Left ventricle myocardium inferior (tissue), 1 donor: ENCODE measurements at regions not wholly inside any gene's neighbourhood (a gene's known extent, or its start where the extent isn't known, plus 50 kb on each side); places are given as distances from the start of the nearest gene placed in this dataset.

Experiments
- DNase-seq: peaks from one replicate; pipeline ENCODE4 v3.0.0-alpha.2; 2020
- H3K27ac ChIP-seq: fragments of 200-600 bp; replicated peaks from 2 replicates; pipeline ENCODE4 v1.8.0; 2021
- H3K27me3 ChIP-seq: fragments of 200-600 bp; 2 replicates; pipeline ENCODE4 v1.8.0; 2021; ENCODE audit warnings: low read depth
- H3K36me3 ChIP-seq: fragments of 200-600 bp; 2 replicates; pipeline ENCODE4 v1.8.0; 2021
- H3K4me1 ChIP-seq: fragments of 200-600 bp; 2 replicates; pipeline ENCODE4 v1.8.0; 2021
- H3K4me3 ChIP-seq: fragments of 200-600 bp; 2 replicates; pipeline ENCODE4 v1.8.0; 2021; ENCODE audit warnings: mild to moderate bottlenecking, moderate library complexity
- H3K9me3 ChIP-seq: fragments of 200-600 bp; replicated peaks from 2 replicates; pipeline ENCODE4 v1.8.0; 2021
- CTCF ChIP-seq: fragments of 200-600 bp; IDR thresholded peaks from 2 replicates; pipeline ENCODE4 v1.8.0; 2021; ENCODE audit warnings: antibody characterized with exemption, mild to moderate bottlenecking, borderline replicate concordance
- intact Hi-C: fragments of 100-400 bp; cut with micrococcal nuclease; formaldehyde crosslinking; loops from one replicate; pipeline ENCODE4 v1.11.0; 2022
- donor health status: DM: no; HTN: yes; CAD: no; lungs with severe emphysema.

- no peaks in the 10 kb centered on the region for H3K36me3 ChIP-seq
- no peak for TF ChIP-seq CTCF
- H3K4me1 ChIP-seq, result peaks cover 5% of the 10 kb centered on the region
- no peak for DNase-seq
- no peaks in the 10 kb centered on the region for H3K27me3 ChIP-seq
- H3K27ac ChIP-seq, result no peak overlapping the region
- H3K9me3 ChIP-seq, result no peaks in the 10 kb centered on the region
- no peak overlapping the region for H3K4me3 ChIP-seq
- intact Hi-C loops, result no loop called here
Measured at GRCh38 chr2:22946553-22946952, 438.4 kb upstream of the KLHL29 start.

GRCh38 chr2:22947741-22948140, 437.2 kb upstream of the KLHL29 start:
- Histone ChIP-seq H3K9me3 (no peaks in the 10 kb centered on the region), H3K4me3 (no peak overlapping the region), H3K27ac (no peak overlapping the region), H3K4me1 (peaks cover 5% of the 10 kb centered on the region), H3K27me3 (no peaks in the 10 kb centered on the region), H3K36me3 (no peaks in the 10 kb centered on the region)
- no peak for TF ChIP-seq CTCF
- intact Hi-C loops, result no loop called here
- DNase-seq, result no peak

DNA sequence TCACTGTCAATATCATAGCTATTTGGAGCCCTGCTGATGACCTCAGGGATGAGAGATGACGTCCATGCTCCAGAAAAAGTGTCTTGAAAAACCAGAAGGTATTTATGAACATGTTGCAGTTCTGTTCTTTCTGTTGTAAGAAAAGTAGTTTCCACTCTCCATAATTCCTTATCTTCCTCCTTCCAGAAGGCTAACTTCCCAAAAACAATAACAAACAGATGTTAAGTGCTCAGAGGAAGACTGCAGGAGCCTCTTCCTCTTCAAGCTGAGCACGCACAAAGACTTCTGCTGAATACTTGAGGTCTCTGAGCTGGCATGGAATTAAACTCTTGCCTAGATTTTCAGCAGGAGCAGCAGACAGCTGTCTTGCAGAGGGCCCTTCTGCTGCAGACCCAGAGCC, 434.5 kb upstream of the KLHL29 start:
- Histone ChIP-seq H3K27me3 (no peaks in the 10 kb centered on the region), H3K27ac (no peak overlapping the region), H3K9me3 (no peaks in the 10 kb centered on the region), H3K4me3 (no peak overlapping the region), H3K4me1 (no peaks in the 10 kb centered on the region), H3K36me3 (no peaks in the 10 kb centered on the region)
- no peak for DNase-seq
- intact Hi-C loops, result no loop called here
- no peak for TF ChIP-seq CTCF

DNA sequence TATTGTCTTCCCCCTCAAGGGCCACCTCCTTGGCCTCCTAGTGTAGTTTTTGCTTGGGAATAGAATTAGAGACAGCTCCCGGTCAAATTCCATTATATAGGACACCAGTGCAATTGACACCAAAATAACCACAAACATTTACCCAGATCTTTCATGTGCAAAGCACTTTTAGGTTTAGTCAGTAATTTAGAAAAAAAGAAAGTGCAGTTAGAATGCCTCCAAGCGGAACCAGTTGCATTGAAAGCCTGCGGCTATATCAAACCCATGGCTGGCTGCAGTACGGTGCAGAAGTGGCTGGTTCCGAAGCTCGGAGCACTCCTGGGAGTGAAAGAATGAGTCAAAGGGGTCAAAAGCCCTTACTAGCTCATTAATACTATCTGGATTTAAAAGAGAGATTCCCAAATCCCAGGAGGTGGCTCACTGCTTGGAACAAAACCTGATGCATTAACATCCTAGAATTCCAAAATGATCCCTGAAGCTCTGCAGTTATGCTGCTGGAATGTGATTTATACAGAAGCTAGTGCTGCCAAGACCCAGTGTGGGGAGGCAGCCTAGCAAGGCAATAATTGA, 432.2 kb upstream of the KLHL29 start:
- no peak overlapping the region for H3K4me3 ChIP-seq
- no peaks in the 10 kb centered on the region for H3K4me1 ChIP-seq
- H3K9me3 ChIP-seq, result no peaks in the 10 kb centered on the region
- no peak for TF ChIP-seq CTCF
- H3K27ac ChIP-seq, result no peak overlapping the region
- DNase-seq, result no peak
- no peaks in the 10 kb centered on the region for H3K36me3 ChIP-seq
- intact Hi-C loops, result no loop called here
- H3K27me3 ChIP-seq, result no peaks in the 10 kb centered on the region

- DNase-seq, result no peak
- no peak for TF ChIP-seq CTCF
- no peaks in the 10 kb centered on the region for H3K9me3 ChIP-seq
- no peaks in the 10 kb centered on the region for H3K4me1 ChIP-seq
- H3K27me3 ChIP-seq, result no peaks in the 10 kb centered on the region
- no peak overlapping the region for H3K27ac ChIP-seq
- no peak overlapping the region for H3K4me3 ChIP-seq
- no peaks in the 10 kb centered on the region for H3K36me3 ChIP-seq
- intact Hi-C loops, result no loop called here
Measured at GRCh38 chr2:22957446-22957845, 427.5 kb upstream of the KLHL29 start.
